DOHH2 (cell line): ENCODE measurements at regions not wholly inside any gene's neighbourhood (a gene's known extent, or its start where the extent isn't known, plus 50 kb on each side); places are given as distances from the start of the nearest gene placed in this dataset.

Experiments
- CTCF ChIP-seq: fragments of 200-600 bp; sonication (generic); IDR thresholded peaks from one replicate; pipeline ENCODE4 v1.5.1; 2014; ENCODE audit warnings: antibody characterized with exemption, mild to moderate bottlenecking, low read depth, low read length; ENCODE audit not compliant: poor library complexity, severe bottlenecking
- EZH2phosphoT487 ChIP-seq: fragments of 200-600 bp; sonication (generic); IDR thresholded peaks from 2 replicates; pipeline ENCODE4 v1.6.1; 2017; ENCODE audit warnings: borderline replicate concordance, mild to moderate bottlenecking, antibody characterized with exemption, low read length, moderate library complexity, mixed read lengths

DNA sequence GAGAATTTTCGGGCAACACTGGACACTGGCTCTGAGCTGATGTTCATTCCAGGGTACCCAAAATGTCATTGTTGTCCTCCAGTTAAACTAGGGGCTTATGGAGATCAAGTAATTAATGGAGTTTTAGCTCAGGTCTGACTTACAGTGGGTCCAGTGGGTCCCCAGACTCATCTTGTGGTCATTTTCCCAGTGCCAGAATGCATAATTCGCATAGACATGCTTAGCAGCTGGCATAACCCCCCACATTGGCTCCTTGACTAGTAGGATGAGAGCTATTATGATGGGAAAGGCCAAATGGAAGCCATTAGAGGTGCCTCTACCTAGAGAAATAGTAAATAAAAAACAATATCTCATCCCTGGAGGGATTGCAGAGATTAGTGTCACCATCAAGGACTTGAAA, 818.9 kb downstream of the TMTC2 start:
- TF ChIP-seq CTCF (no peak), EZH2phosphoT487 (no peak)
